ENCODE measurements at regions not wholly inside any gene's neighbourhood (a gene's known extent, or its start where the extent isn't known, plus 50 kb on each side); places are given as distances from the start of the nearest gene placed in this dataset.

DNA sequence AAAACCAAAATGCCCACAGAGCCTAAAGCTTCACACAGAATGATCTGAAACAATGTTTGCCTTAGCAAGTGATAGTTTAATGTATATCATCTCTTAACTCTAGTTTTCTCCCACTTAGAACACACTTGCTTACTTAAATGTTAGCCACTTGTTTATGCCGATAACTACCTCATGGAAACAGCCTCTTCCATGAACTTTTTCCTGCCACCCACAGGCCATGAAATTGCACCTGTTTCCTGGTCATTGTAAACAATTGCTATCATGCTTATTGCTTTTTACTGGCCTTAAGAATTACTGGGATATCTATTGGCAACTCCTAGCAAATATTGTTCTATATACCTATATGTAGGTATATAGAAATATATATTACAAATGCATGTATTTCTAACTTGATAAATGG is 231.1 kb downstream of the HDGFL1 start:
- no peak for DNase-seq (ENCODE audit: low spot score)
- peaks cover 1% of the 10 kb centered on the region for H3K27me3 Mint-ChIP-seq (ENCODE audit: unreplicated experiment)

DNA sequence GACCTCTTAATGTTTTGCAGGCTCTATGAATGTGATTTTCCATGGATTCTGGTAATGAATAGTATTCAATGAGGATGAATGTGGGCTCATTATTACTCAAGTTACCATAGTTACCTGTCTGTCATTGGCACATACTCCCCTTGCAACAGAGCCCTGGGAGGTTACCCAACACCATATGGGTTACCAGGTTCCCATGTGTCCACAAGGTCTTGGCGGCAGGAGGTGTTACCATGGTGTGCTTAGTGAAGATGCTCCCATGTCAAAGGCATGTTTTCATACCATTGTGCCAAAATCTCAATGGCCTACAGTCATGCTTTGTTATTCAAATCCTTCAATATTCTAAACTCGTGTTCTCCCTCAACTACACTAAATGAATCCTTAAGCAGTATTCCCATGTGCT is 232.5 kb downstream of the HDGFL1 start:
- Mint-ChIP-seq H3K4me1 (ENCODE audit: unreplicated experiment) (peaks cover 16% of the 10 kb centered on the region), H3K4me3 (ENCODE audit: unreplicated experiment) (no peak overlapping the region), H3K36me3 (ENCODE audit: low read depth, unreplicated experiment) (no peaks in the 10 kb centered on the region), H3K27me3 (ENCODE audit: unreplicated experiment) (peaks cover 1% of the 10 kb centered on the region), H3K9me3 (ENCODE audit: unreplicated experiment) (no peaks in the 10 kb centered on the region), H3K27ac (ENCODE audit: unreplicated experiment) (peak overlapping the region; percentile 88)
- DNase-seq (ENCODE audit: low spot score) = no peak
- TF ChIP-seq, protein P1, sequence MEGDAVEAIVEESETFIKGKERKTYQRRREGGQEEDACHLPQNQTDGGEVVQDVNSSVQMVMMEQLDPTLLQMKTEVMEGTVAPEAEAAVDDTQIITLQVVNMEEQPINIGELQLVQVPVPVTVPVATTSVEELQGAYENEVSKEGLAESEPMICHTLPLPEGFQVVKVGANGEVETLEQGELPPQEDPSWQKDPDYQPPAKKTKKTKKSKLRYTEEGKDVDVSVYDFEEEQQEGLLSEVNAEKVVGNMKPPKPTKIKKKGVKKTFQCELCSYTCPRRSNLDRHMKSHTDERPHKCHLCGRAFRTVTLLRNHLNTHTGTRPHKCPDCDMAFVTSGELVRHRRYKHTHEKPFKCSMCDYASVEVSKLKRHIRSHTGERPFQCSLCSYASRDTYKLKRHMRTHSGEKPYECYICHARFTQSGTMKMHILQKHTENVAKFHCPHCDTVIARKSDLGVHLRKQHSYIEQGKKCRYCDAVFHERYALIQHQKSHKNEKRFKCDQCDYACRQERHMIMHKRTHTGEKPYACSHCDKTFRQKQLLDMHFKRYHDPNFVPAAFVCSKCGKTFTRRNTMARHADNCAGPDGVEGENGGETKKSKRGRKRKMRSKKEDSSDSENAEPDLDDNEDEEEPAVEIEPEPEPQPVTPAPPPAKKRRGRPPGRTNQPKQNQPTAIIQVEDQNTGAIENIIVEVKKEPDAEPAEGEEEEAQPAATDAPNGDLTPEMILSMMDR (IDR thresholded peaks at IDR 0.05; ENCODE audit: unreplicated experiment) = no peak

More for the DNA sequence above, 231.1 kb downstream of the HDGFL1 start:
- Mint-ChIP-seq H3K27ac (ENCODE audit: unreplicated experiment) (peak overlapping the region; percentile 49), H3K9me3 (ENCODE audit: unreplicated experiment) (no peaks in the 10 kb centered on the region), H3K36me3 (ENCODE audit: low read depth, unreplicated experiment) (no peaks in the 10 kb centered on the region), H3K4me3 (ENCODE audit: unreplicated experiment) (no peak overlapping the region), H3K4me1 (ENCODE audit: unreplicated experiment) (peaks cover 16% of the 10 kb centered on the region)
- TF ChIP-seq, protein P1 (IDR thresholded peaks at IDR 0.05; ENCODE audit: unreplicated experiment) = no peak

DNA sequence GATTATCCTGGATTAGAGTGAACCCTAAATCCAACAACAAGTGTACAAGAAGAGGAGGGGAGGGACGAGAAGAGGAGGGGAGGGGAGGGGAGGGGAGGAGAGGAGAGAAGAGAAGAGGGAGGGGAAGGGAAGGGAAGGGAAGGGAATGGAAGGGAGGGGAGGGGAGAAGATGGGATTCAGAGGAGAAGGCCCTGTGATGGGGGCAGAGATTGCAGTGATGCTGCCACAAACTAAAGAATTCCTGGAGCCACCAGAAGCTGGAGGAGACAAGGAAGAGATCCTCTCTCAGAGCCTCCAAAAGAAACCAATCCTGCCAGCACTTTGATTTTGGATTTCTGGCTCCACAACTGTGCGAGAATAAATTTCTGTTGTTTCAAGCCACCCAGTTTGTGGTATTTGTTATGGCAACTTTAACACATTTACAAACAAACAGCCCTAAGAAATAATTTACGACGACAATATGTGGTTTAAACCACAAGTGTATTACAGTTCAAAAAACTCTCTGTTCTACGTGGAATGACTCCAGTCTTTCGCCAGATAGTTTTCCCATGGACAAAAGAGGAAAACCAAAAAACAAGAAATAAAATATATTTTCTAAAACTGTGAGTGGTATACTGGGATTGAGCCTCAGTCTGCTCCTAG is 235.4 kb downstream of the HDGFL1 start:
- H3K27ac Mint-ChIP-seq (ENCODE audit: unreplicated experiment) = no peak overlapping the region
- H3K4me1 Mint-ChIP-seq (ENCODE audit: unreplicated experiment) = peaks cover 14% of the 10 kb centered on the region
- H3K9me3 Mint-ChIP-seq (ENCODE audit: unreplicated experiment) = no peaks in the 10 kb centered on the region
- H3K4me3 Mint-ChIP-seq (ENCODE audit: unreplicated experiment) = no peak overlapping the region
- H3K36me3 Mint-ChIP-seq (ENCODE audit: low read depth, unreplicated experiment) = no peaks in the 10 kb centered on the region
- no peak for DNase-seq (ENCODE audit: low spot score)
- no peaks in the 10 kb centered on the region for H3K27me3 Mint-ChIP-seq (ENCODE audit: unreplicated experiment)
- TF ChIP-seq, protein P1 (IDR thresholded peaks at IDR 0.05; ENCODE audit: unreplicated experiment) = no peak

DNA sequence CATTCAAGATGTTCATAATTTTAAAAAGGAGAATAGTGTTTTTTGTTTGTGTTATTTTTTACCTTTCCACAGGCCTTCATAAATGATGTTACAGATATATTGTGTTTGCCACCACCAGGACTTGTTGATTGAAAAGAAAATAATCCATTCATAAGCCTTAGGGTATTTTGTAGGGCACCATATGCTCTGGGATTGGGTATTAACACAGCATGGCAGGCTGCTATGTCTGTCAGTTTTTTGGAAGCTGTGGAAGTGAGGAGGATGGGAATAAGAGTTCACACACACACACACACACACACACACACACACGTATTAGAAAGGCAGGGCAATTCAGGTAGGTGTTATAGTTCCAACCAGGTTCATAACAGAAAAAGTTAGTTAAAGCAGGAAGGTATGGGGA is 237.9 kb downstream of the HDGFL1 start:
- Mint-ChIP-seq H3K4me3 (ENCODE audit: unreplicated experiment) (no peak overlapping the region), H3K36me3 (ENCODE audit: low read depth, unreplicated experiment) (no peaks in the 10 kb centered on the region), H3K27me3 (ENCODE audit: unreplicated experiment) (no peaks in the 10 kb centered on the region), H3K4me1 (ENCODE audit: unreplicated experiment) (no peaks in the 10 kb centered on the region), H3K27ac (ENCODE audit: unreplicated experiment) (no peak overlapping the region), H3K9me3 (ENCODE audit: unreplicated experiment) (no peaks in the 10 kb centered on the region)
- DNase-seq (ENCODE audit: low spot score) = no peak
- TF ChIP-seq, protein P1 (IDR thresholded peaks at IDR 0.05; ENCODE audit: unreplicated experiment) = no peak

DNA sequence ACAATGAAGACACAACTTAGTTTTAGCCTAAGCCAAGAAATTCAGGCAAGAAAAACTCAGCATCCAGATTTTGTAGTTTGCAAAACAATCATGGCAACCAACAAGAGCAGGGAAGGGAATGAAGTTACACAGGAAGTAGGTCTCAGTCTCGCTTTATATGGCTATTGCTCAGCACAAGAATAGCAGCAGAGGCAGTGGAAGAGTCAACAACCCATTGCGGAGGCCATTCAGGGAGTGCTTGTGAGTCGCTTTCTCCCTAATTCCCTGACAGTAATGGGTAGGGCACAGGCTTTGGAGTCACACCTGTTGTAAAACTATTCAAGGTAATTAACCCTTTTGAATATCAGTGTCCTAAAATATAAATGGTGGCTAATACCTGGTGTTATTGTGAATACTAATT is 238.5 kb downstream of the HDGFL1 start:
- no peaks in the 10 kb centered on the region for H3K9me3 Mint-ChIP-seq (ENCODE audit: unreplicated experiment)
- H3K4me1 Mint-ChIP-seq (ENCODE audit: unreplicated experiment) = no peaks in the 10 kb centered on the region
- H3K36me3 Mint-ChIP-seq (ENCODE audit: low read depth, unreplicated experiment) = no peaks in the 10 kb centered on the region
- no peak for DNase-seq (ENCODE audit: low spot score)
- H3K27me3 Mint-ChIP-seq (ENCODE audit: unreplicated experiment) = no peaks in the 10 kb centered on the region
- TF ChIP-seq, protein P1 (IDR thresholded peaks at IDR 0.05; ENCODE audit: unreplicated experiment) = no peak
- H3K4me3 Mint-ChIP-seq (ENCODE audit: unreplicated experiment) = no peak overlapping the region
- H3K27ac Mint-ChIP-seq (ENCODE audit: unreplicated experiment) = no peak overlapping the region
